ENCODE measurements at regions not wholly inside any gene's neighbourhood (a gene's known extent, or its start where the extent isn't known, plus 50 kb on each side); places are given as distances from the start of the nearest gene placed in this dataset.

DNA sequence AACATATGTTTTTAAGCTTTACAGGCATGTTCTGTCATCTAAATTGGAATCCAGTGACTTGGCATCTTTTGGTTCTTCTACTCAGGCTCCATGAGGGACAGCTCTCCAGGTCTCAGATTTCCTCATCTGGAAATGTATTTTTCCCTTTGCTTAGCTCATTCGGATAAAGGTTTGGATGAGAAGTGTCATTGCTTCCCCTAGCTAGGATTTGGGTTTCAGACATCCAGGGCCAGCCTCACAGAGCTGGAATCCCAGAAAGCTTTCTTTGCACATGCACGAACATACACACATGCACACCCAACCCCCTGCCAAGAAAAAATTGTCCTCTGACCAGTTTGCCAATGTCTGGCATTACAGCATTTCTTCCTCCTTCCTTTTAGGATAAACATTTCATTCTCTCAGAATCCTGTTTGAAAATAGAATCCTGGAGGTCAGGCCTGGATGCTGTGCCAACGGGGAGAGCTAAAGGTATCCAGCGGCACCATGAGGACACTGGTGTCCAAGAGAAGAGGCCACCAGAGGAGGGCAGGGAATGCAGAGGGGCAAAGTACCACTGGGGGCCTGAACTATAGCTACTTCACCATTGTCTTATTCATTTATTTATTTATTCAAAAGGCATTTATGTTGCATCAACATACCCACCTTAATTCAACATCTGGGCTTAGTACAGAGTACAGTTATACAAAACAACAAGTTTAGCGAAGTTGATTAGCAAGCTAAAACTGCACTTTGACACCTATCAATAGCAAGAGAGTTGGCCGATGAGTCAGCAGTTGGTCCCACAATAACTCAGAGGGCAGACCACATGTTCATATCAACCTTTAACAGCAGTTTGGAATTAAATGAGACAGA lies 97.9 kb upstream of the ATL2 start:
- TF ChIP-seq, protein P1, sequence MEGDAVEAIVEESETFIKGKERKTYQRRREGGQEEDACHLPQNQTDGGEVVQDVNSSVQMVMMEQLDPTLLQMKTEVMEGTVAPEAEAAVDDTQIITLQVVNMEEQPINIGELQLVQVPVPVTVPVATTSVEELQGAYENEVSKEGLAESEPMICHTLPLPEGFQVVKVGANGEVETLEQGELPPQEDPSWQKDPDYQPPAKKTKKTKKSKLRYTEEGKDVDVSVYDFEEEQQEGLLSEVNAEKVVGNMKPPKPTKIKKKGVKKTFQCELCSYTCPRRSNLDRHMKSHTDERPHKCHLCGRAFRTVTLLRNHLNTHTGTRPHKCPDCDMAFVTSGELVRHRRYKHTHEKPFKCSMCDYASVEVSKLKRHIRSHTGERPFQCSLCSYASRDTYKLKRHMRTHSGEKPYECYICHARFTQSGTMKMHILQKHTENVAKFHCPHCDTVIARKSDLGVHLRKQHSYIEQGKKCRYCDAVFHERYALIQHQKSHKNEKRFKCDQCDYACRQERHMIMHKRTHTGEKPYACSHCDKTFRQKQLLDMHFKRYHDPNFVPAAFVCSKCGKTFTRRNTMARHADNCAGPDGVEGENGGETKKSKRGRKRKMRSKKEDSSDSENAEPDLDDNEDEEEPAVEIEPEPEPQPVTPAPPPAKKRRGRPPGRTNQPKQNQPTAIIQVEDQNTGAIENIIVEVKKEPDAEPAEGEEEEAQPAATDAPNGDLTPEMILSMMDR (IDR thresholded peaks at IDR 0.05) = no peak
- TF ChIP-seq POLR2A (IDR thresholded peaks at IDR 0.05) (no peak), POLR2AphosphoS5 (IDR thresholded peaks at IDR 0.05) (no peak), EP300 (IDR thresholded peaks at IDR 0.05) (no peak)

Measured in stomach (tissue), 4 donors.